GM19467 (cell line): ENCODE measurements at regions not wholly inside any gene's neighbourhood (a gene's known extent, or its start where the extent isn't known, plus 50 kb on each side); places are given as distances from the start of the nearest gene placed in this dataset.
"Not testable (repeated sequence)": the region's sequence is repeated elsewhere in the genome, so short reads cannot be mapped to it uniquely, and the experiment has no call there.

ENCODE experiments used
- ATAC-seq: cut with Tn5 transposase; IDR thresholded peaks from one replicate; pipeline ENCODE4 v1.9.1; 2021; ENCODE audit warnings: mild to moderate bottlenecking, moderate library complexity; ENCODE audit not compliant: unreplicated experiment

- ATAC-seq = no peak
Measured at GRCh38 chr10:78650122-78650521, 418.6 kb upstream of the ZMIZ1 start.

DNA sequence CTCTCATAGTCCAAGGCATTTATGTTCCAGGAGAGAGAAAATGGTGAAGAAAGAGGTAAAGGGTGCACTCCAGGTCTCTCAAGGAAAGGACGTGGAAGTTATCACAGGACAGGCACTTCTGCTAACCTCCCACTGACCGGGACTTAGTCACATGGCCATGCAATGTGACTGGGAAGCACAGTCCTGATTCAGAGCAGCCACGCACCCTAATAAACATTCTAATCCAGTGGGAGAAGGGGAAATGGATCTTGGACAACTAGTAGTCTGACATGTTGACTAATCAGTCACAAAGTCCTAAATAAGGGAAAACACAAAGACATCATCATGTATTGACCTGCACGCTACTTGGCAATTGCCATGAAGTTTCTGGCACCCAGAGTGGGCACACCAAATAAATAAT is 417.5 kb upstream of the ZMIZ1 start:
- ATAC-seq = no peak

GRCh38 chr10:78653555-78653954 is 415.2 kb upstream of the ZMIZ1 start:
- ATAC-seq = no peak

DNA sequence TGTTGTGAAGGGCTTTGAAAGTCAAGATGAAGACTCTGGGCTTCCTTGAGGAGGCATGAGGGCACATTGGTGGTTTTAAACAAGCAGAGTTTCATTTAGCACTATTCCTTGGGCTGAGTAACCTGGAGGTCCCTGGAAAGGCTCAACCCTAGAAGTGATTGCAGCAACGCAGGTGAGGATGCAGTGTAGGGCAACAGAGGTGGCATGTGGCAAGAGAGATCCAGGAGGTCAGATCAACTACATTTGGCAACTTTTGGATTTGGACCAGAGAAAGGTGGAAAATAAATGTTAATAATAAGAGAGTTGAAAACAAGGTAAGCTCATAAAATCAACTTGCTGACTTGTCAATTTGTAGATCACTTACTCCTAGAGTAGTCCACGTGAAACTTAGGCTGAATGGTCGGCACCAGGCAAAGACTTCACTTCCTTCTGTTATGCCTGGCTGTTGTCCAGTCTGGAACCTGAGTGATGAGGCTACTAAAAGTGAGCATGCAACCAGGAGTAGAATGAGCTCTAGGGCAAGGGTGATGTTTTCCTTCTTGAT is 414.6 kb upstream of the ZMIZ1 start:
- ATAC-seq = no peak

- ATAC-seq = no peak
Measured at GRCh38 chr10:78655979-78656378, 412.8 kb upstream of the ZMIZ1 start.

GRCh38 chr10:78656417-78657162 is 412.2 kb upstream of the ZMIZ1 start:
- ATAC-seq = no peak

GRCh38 chr10:78657163-78657861 is 411.5 kb upstream of the ZMIZ1 start:
- no peak for ATAC-seq

- no peak for ATAC-seq
Measured at GRCh38 chr10:78657862-78658165, 411.0 kb upstream of the ZMIZ1 start.

GRCh38 chr10:78658645-78659597 is 409.8 kb upstream of the ZMIZ1 start:
- peak; percentile 60 for ATAC-seq

DNA sequence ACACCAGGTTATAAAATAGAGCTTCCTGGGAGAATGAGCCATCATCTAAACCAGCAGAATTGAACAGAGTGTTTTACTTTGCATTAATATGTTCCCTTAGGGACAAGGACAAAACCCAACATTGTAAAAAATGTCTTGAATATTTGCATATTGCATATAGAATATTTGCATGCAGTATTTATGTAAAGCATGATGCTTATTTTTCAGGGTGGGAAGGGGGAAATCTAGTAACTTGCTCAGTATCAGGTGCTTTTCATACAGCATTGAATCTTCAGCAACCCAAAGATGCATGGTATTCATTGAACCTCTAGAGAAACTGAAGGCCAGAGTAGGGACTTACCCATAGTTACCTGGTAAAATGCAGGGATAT is 409.2 kb upstream of the ZMIZ1 start:
- no peak for ATAC-seq

DNA sequence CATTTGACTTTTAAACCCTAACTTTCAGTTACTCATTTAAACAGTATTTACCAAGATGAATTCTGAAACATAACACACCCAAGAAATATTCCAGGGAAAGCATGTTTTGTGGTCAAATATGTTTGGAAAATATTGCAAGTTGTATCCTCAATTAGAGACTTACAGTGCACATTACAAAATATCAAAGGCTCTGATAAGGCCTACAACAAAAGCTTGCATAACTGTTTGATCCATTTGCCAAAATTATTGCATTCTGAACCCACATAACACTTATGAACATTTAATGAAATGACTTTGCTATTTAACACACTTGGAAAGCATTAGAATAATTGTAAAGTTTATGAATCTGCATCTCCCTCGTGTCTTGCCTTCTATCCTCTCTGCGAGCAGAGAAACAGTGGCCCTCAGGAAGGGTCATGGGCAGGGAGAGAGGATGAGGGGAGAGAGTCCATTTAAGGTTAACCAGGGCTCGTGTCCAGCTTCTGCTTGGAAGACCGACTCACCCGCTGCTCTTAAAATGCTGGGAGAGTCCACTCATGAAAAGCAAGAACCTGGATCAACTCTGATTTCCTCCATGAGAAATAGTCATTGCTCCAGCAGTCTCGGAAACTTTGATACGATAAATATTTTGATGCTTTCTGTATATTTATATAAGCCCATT is 408.2 kb upstream of the ZMIZ1 start:
- no peak for ATAC-seq

DNA sequence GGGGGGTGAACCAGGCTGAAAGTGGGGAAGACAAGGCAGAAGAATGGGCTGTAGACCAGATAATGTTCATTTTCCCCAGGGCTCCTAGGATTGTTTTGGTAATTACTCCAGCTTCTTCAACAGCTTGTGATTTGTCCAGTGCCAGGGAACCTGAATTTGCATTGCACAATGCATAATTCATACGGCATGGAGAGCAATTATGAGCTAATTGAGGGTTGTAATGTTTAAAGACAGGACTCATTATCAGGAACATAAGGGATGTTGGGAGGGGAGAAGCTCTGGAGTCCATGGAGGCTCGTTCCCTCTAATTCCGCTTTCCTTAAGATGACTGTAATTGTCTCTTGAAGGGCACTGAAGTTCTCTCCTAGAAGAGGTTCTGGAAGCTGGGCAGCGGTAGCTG is 405.0 kb upstream of the ZMIZ1 start:
- no peak for ATAC-seq

GRCh38 chr10:78664929-78665553 is 403.7 kb upstream of the ZMIZ1 start:
- ATAC-seq = no peak

DNA sequence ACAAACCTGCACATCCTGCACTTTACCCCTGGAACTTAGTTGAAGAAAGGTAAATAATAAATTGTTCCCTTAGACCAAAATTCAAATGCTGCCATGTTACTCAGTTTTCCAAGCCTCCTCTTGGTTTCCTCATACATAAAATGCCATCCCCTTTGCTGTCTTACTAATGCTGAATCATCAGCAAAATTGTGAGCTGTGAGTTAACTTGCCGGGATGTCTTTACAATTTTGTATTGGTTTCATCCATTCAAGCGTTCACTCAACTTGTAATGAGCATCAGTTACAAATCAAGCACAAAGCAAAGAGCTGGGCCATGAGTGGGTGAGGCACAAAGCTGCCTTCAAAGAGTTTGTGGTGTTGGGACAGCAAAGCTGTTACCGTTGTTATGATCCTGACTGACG is 395.8 kb upstream of the ZMIZ1 start:
- ATAC-seq = no peak

DNA sequence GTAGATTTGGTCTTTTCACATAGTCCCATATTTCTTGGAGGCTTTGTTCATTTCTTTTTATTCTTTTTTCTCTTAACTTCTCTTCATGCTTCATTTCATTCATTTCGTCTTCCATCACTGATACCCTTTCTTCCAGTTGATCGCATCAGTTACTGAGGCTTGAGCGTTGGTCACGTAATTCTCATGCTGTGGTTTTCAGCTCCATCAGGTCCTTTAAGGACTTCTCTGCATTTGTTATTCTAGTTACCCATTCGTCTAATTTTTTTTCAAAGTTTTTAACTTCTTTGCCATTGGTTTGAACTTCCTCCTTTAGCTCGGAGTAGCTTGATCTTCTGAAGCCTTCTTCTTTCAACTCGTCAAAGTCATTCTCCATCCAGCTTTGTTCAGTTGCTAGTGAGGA is 387.6 kb upstream of the ZMIZ1 start:
- not testable (repeated sequence) for ATAC-seq

DNA sequence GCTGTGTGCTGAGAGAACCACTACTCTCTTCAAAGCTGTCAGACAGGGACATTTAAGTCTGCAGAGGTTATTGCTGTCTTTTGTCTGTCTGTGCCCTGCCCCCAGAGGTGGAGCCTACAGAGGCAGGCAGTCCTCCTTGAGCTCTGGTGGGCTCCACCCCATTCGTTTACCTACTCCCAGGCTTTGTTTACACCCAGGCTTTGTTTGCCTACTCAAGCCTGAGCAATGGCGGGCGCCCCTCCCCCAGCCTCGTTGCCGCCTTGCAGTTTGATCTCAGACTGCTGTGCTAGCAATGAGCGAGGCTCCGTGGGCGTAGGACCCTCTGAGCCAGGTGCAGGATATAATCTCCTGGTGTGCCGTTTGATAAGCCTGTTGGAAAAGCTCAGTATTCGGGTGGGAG is 386.8 kb upstream of the ZMIZ1 start:
- not testable (repeated sequence) for ATAC-seq

GRCh38 chr10:78684947-78685346 is 383.8 kb upstream of the ZMIZ1 start:
- ATAC-seq = no peak

DNA sequence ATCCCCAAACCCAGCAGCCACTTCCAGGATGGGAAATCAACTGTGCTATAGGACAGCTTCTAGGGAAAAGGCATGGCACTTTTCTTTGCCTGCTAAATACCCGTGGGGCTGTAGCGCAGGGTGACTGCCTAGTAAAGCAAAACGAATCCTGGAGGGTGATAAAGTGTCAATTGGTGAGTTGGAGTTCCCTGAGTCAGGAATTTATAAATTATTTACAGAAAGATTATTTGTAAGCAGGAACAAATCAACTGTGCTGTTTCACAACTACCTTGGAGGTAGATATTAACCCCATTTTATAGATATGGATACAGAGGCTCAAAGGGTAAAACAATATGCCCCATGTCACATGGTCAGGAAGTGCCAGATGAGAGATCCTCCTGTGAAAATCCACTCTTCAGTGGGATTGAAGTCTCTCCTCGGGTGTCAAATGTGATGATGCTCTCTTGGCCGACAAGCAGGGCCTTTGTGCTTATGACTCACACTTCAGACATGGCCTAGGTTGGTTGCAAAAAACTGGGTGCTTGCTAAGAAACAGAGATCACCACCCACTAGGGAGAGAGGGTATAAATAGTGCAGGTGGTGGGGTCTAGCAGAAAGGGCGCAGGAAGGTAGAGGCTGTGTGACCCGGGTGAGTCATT is 383.2 kb upstream of the ZMIZ1 start:
- no peak for ATAC-seq

DNA sequence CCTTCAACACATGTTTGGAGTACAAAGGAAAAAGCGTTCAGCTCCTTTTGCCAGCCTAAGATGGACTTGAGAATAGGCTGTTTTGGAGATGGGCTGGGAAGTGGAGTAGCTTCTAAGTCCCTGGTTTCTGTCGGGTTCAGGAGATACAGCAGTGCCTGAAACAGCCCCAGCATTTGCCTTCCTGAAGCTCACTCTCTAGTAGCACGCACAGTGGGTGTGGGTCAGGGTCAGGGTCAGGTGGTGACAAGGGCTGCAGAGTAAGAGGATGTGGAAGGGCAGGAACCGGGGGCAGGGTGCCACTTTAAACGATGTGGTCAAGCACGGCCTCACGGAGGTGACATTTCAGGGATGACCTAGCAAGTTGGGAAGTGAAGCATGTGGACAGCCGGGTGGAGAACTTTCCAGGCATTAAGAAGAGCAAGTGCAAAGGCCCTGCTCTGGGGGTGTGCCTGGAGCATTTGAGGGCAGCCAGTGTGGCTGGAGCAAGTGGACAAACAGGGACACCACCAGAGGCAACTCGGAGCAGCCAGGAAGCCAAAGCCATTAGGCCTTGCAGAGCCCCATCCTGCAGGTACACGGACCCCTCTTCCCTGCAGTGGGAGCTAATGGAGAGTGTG is 382.2 kb upstream of the ZMIZ1 start:
- no peak for ATAC-seq

GRCh38 chr10:78687626-78688025 is 381.1 kb upstream of the ZMIZ1 start:
- ATAC-seq = no peak
